Calu3 (cell line): ENCODE measurements at regions not wholly inside any gene's neighbourhood (a gene's known extent, or its start where the extent isn't known, plus 50 kb on each side); places are given as distances from the start of the nearest gene placed in this dataset.

Experiments
- BruUV-seq: library from RNA; stranded (reverse); fragments of 400-500 nt; replicated peaks from 2 replicates; lab custom pipeline; 2021; lab: Mats Ljungman, UMichigan
- CTCF ChIA-PET: fragments of 300-600 bp; sonication (Branson Sonifier 250); formaldehyde crosslinking; loops from one replicate; lab custom pipeline; 2022; ENCODE audit warnings: antibody characterized with exemption; lab: Charles Lee
- DNase-seq: peaks from one replicate; pipeline ENCODE4 v3.0.0; 2022
- H3K27ac Mint-ChIP-seq: one replicate; pipeline ENCODE4 v1.8.0; 2022; ENCODE audit warnings: mixed read lengths; ENCODE audit not compliant: unreplicated experiment
- H3K27me3 Mint-ChIP-seq: one replicate; pipeline ENCODE4 v1.8.0; 2022; ENCODE audit warnings: mixed read lengths; ENCODE audit not compliant: unreplicated experiment
- H3K36me3 Mint-ChIP-seq: one replicate; pipeline ENCODE4 v1.8.0; 2022; ENCODE audit warnings: mild to moderate bottlenecking, moderate library complexity, mixed read lengths; ENCODE audit not compliant: insufficient read depth, unreplicated experiment
- H3K4me1 Mint-ChIP-seq: one replicate; pipeline ENCODE4 v1.8.0; 2022; ENCODE audit warnings: mild to moderate bottlenecking, low read depth, mixed read lengths; ENCODE audit not compliant: unreplicated experiment
- H3K4me3 Mint-ChIP-seq: one replicate; pipeline ENCODE4 v1.8.0; 2022; ENCODE audit warnings: mild to moderate bottlenecking, low read depth, moderate library complexity, mixed read lengths; ENCODE audit not compliant: unreplicated experiment
- H3K9me3 Mint-ChIP-seq: one replicate; pipeline ENCODE4 v1.8.0; 2022; ENCODE audit warnings: low read depth, mixed read lengths; ENCODE audit not compliant: unreplicated experiment
- CTCF ChIP-seq: fragments of 200-600 bp; IDR thresholded peaks from one replicate; pipeline ENCODE4 v1.8.0; 2022; ENCODE audit warnings: antibody characterized with exemption; ENCODE audit not compliant: unreplicated experiment
- intact Hi-C: fragments of 100-400 bp; cut with micrococcal nuclease; formaldehyde crosslinking; loops from one replicate; pipeline ENCODE4 v1.10.0; 2022; ENCODE audit not compliant: unreplicated experiment

- no peak for TF ChIP-seq CTCF
- no TSS peak for BruUV-seq
- Mint-ChIP-seq H3K27me3 (peaks cover 48% of the 10 kb centered on the region), H3K9me3 (peaks cover 2% of the 10 kb centered on the region), H3K27ac (no peak overlapping the region), H3K4me3 (no peak overlapping the region), H3K36me3 (no peaks in the 10 kb centered on the region), H3K4me1 (no peaks in the 10 kb centered on the region)
- intact Hi-C loops, result loop anchor here (5.0 kb wide), 2 partner anchors 1540 to 1555 kb away; no protein-coding TSS in a partner anchor
- CTCF ChIA-PET, result interaction anchor here (0.6 to 0.7 kb wide), 2 partner anchors 143 to 851 kb away, joined by 3 to 9 read pairs; no protein-coding TSS in a partner anchor
- no peak for DNase-seq
Observed at GRCh38 chr19:32222556-32222955, 122.9 kb upstream of the ZNF507 start.

GRCh38 chr19:32223106-32223505 lies 122.3 kb upstream of the ZNF507 start:
- DNase-seq, result no peak
- peaks cover 2% of the 10 kb centered on the region for H3K9me3 Mint-ChIP-seq
- intact Hi-C loops, result loop anchor here (5.0 kb wide), 2 partner anchors 1541 to 1556 kb away; no protein-coding TSS in a partner anchor
- H3K27ac Mint-ChIP-seq, result no peak overlapping the region
- peaks cover 48% of the 10 kb centered on the region for H3K27me3 Mint-ChIP-seq
- no peak for TF ChIP-seq CTCF
- CTCF ChIA-PET, result interaction anchor here (0.7 kb wide), 2 partner anchors 143 to 1237 kb away, joined by 4 to 9 read pairs; no protein-coding TSS in a partner anchor
- no TSS peak for BruUV-seq
- H3K36me3 Mint-ChIP-seq, result no peaks in the 10 kb centered on the region
- H3K4me1 Mint-ChIP-seq, result no peaks in the 10 kb centered on the region
- H3K4me3 Mint-ChIP-seq, result no peak overlapping the region

- H3K9me3 Mint-ChIP-seq, result no peaks in the 10 kb centered on the region
- no peak overlapping the region for H3K27ac Mint-ChIP-seq
- CTCF ChIA-PET, result interaction anchor here (0.7 to 0.8 kb wide), 2 partner anchors 1237 to 1541 kb away, joined by 4 to 6 read pairs; no protein-coding TSS in a partner anchor
- BruUV-seq, result no TSS peak
- intact Hi-C loops, result loop anchor here (5.0 kb wide), 2 partner anchors 1541 to 1556 kb away; no protein-coding TSS in a partner anchor
- DNase-seq, result no peak
- no peak overlapping the region for H3K4me3 Mint-ChIP-seq
- H3K4me1 Mint-ChIP-seq, result no peaks in the 10 kb centered on the region
- H3K27me3 Mint-ChIP-seq, result peaks cover 48% of the 10 kb centered on the region
- H3K36me3 Mint-ChIP-seq, result no peaks in the 10 kb centered on the region
- no peak for TF ChIP-seq CTCF
Observed at GRCh38 chr19:32223595-32224370, 121.6 kb upstream of the ZNF507 start.

- DNase-seq, result peak; percentile 78
- peaks cover 40% of the 10 kb centered on the region for H3K27me3 Mint-ChIP-seq
Observed at GRCh38 chr19:32224371-32225244, 120.8 kb upstream of the ZNF507 start.

More at GRCh38 chr19:32224371-32225244, 120.8 kb upstream of the ZNF507 start:
- Mint-ChIP-seq H3K9me3 (no peaks in the 10 kb centered on the region), H3K27ac (no peak overlapping the region), H3K4me3 (no peak overlapping the region), H3K4me1 (no peaks in the 10 kb centered on the region), H3K36me3 (no peaks in the 10 kb centered on the region)
- CTCF ChIA-PET, result interaction anchor here (0.8 kb wide), 1 partner anchor 1542 kb away, joined by 6 read pairs; no protein-coding TSS in a partner anchor
- BruUV-seq, result no TSS peak
- intact Hi-C loops, result loop anchor here (5.0 kb wide), 2 partner anchors 1542 to 1557 kb away; no protein-coding TSS in a partner anchor
- TF ChIP-seq CTCF, result peak; percentile 99
